ENCODE measurements at regions not wholly inside any gene's neighbourhood (a gene's known extent, or its start where the extent isn't known, plus 50 kb on each side); places are given as distances from the start of the nearest gene placed in this dataset.
A peak's percentile ranks its signal among the peaks of the same experiment; 100 is the strongest.
"Not testable (repeated sequence)": the region's sequence is repeated elsewhere in the genome, so short reads cannot be mapped to it uniquely, and the experiment has no call there.

- Mint-ChIP-seq H3K27me3 (ENCODE audit: low read depth in 3 of 3) (peaks cover 0 to 4% (median 4%) of the 10 kb centered on the region in 3 donors), H3K9me3 (no peaks in the 10 kb centered on the region), H3K4me3 (no peak overlapping the region), H3K4me1 (no peaks in the 10 kb centered on the region), H3K27ac (no peak overlapping the region), H3K36me3 (no peaks in the 10 kb centered on the region)
- DNase-seq, result no peak
Measured at GRCh38 chr5:154674029-154674428, 81.1 kb upstream of the LARP1 start.

DNA sequence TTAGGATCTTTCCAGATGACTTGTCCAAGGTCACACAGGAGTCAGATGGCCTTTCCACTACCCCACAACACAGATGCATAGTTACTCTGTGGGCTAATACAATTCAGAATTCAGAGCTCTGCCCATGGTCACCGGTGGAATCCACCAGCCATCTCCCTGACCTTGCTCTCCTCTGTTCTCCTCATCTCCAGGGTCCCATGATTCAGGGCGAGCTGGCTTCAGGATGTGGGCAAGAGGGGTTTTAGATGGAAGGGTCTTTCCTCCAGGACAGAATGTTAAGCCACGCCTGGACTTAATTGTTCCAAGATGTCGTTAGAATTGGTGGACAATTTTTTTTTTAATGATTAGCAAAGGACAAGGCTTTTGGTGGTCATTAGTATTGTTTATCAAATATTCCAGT is 81.7 kb upstream of the LARP1 start:
- Mint-ChIP-seq H3K4me1 (no peaks in the 10 kb centered on the region), H3K9me3 (no peaks in the 10 kb centered on the region), H3K4me3 (no peak overlapping the region), H3K27me3 (ENCODE audit: low read depth in 3 of 3) (peaks cover 2 to 4% (median 4%) of the 10 kb centered on the region in 3 donors), H3K36me3 (peaks cover 0 to 5% (median 0%) of the 10 kb centered on the region in 3 donors), H3K27ac (no peak overlapping the region)
- DNase-seq, result no peak

- H3K4me1 Mint-ChIP-seq; H3K4me3 Mint-ChIP-seq; H3K27me3 Mint-ChIP-seq (ENCODE audit: low read depth in 3 of 3); H3K36me3 Mint-ChIP-seq; H3K27ac Mint-ChIP-seq; DNase-seq: not testable (repeated sequence)
- peaks cover 0 to 14% (median 4%) of the 10 kb centered on the region in 6 donors for H3K9me3 Mint-ChIP-seq
Measured at GRCh38 chr5:154669913-154670312, 85.3 kb upstream of the LARP1 start.

DNA sequence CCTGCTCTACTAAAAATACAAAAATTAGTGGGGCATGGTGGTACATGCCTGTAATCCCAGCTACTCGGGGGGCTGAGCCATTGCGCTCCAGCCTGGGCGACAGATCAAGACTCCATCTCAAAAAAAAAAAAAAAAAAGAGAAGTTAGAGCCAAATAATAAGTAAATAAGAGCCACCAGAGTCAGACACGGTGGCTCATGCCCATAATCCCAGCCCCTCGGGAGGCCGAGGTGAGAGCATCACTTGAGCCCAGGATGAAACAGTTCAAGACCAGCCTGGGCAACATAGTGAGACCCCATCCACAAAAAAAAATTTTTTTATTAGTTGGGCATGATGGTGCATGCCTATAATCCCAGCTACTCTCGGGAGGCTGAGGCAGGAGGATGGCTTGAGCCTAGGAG is 85.8 kb upstream of the LARP1 start:
- Mint-ChIP-seq H3K27me3 (ENCODE audit: low read depth in 3 of 3) (peaks cover 2 to 5% (median 4%) of the 10 kb centered on the region in 3 donors), H3K27ac (no peak overlapping the region), H3K36me3 (peaks cover 0 to 10% (median 0%) of the 10 kb centered on the region in 3 donors), H3K9me3 (peaks cover 0 to 19% (median 8%) of the 10 kb centered on the region in 6 donors), H3K4me1 (no peaks in the 10 kb centered on the region), H3K4me3 (no peak overlapping the region)
- DNase-seq, result no peak

DNA sequence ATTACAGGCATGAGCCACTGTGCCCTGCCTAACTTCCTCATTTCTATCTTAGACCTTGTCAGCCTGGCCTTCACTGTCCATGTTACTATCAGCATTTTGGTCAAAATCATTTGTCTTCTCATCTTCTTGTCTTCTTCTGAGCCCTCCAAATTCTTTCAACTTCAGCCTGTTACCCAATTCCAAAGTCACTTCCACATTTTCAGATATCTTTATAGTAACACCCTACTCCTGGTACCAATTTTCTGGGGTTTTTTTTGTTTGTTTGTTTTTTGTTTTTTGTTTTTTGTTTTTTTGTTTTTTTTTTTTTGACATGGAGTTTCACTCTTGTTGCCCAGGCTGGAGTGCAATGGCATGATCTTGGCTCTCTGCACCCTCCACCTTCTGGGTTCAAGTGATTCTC is 90.3 kb upstream of the LARP1 start:
- H3K4me1 Mint-ChIP-seq, result no peaks in the 10 kb centered on the region
- DNase-seq, result no peak
- H3K27me3 Mint-ChIP-seq (ENCODE audit: low read depth in 3 of 3), result peaks cover 0 to 6% (median 2%) of the 10 kb centered on the region in 3 donors
- H3K27ac Mint-ChIP-seq, result no peak overlapping the region
- no peak overlapping the region for H3K4me3 Mint-ChIP-seq
- peaks cover 0 to 24% (median 10%) of the 10 kb centered on the region in 6 donors for H3K9me3 Mint-ChIP-seq
- peaks cover 0 to 13% (median 4%) of the 10 kb centered on the region in 3 donors for H3K36me3 Mint-ChIP-seq

DNA sequence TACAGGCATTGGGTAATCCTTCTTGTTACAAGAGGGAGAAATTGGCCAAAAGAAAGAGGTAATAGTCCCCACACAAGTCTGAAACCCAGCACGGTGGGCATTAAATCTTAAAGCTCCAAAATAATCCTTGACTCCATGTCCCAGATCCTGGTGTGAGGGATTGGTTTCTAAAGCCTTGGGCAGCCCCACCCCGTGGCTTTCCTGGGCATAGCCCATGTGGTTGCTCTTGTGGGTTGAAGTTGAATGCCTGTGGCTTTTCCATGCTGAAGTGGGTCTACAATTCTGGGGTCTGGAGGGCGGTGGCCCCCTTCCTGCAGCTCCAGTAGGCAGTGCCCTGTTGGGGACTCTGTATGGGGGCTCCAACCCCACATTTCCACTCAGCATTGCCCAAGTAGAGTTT is 91.8 kb upstream of the LARP1 start:
- Mint-ChIP-seq H3K4me1 (no peaks in the 10 kb centered on the region), H3K9me3 (peaks cover 0 to 24% (median 10%) of the 10 kb centered on the region in 6 donors), H3K36me3 (peaks cover 0 to 8% (median 4%) of the 10 kb centered on the region in 3 donors), H3K27me3 (ENCODE audit: low read depth in 3 of 3) (peaks cover 2 to 3% (median 3%) of the 10 kb centered on the region in 3 donors), H3K4me3 (no peak overlapping the region), H3K27ac (no peak overlapping the region)
- no peak for DNase-seq

- peak overlapping the region; percentile 22 to 69 (median 56) for H3K4me3 Mint-ChIP-seq
- peak overlapping the region in 5 of 6 donors; percentile 4 to 74 (median 64) for H3K27ac Mint-ChIP-seq
- no peak for DNase-seq
- peaks cover 0 to 2% (median 2%) of the 10 kb centered on the region in 3 donors for H3K27me3 Mint-ChIP-seq (ENCODE audit: low read depth in 3 of 3)
- H3K4me1 Mint-ChIP-seq, result peaks cover 12 to 14% of the 10 kb centered on the region in 2 donors
- H3K9me3 Mint-ChIP-seq, result peaks cover 0 to 2% (median 0%) of the 10 kb centered on the region in 6 donors
- H3K36me3 Mint-ChIP-seq, result no peaks in the 10 kb centered on the region
Measured at GRCh38 chr5:154654486-154655371, 100.4 kb upstream of the LARP1 start.

DNA sequence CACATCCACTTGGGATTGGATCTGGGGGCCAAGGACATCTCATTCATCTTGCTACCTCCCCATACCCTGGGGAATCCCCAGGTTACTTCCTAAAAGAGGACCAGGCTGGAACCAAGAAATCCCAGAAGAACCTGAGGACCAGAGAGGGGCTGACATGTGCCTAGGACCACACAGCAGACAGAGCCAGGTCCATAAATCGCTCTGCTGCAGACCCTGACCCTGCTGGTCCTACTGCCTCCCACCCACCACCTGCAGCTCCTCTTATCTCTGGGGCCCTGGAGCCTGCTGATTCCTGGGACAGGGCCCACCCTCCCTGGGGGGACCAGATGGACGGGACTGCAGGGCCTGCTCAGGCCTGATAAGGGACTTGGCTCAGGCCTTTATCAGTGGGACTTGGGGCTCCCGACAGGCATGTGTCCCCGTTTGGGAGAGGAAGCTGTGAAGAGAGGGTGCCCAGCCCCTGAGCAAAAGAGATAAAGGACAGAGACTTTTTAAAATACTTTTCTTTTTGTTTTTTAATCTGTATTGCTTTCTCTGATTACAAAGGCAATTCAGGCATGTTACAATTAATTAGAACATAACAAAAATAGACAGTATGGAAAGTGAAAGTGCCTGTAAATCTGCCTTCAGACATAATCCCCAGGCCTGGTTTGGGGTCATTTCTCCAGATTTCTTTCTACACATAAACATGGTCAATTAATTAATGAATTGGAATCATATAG is 101.3 kb upstream of the LARP1 start:
- no peaks in the 10 kb centered on the region for H3K36me3 Mint-ChIP-seq
- peaks cover 0 to 2% (median 0%) of the 10 kb centered on the region in 6 donors for H3K9me3 Mint-ChIP-seq
- DNase-seq, result no peak
- H3K4me1 Mint-ChIP-seq, result peaks cover 12 to 14% of the 10 kb centered on the region in 2 donors
- H3K27me3 Mint-ChIP-seq (ENCODE audit: low read depth in 3 of 3), result peaks cover 0 to 2% (median 0%) of the 10 kb centered on the region in 3 donors
- H3K4me3 Mint-ChIP-seq, result peak overlapping the region; percentile 22 to 69 (median 56)
- peak overlapping the region in 5 of 6 donors; percentile 4 to 74 (median 64) for H3K27ac Mint-ChIP-seq

- peaks cover 0 to 2% (median 2%) of the 10 kb centered on the region in 3 donors for H3K27me3 Mint-ChIP-seq (ENCODE audit: low read depth in 3 of 3)
- H3K27ac Mint-ChIP-seq, result no peak overlapping the region
- H3K4me3 Mint-ChIP-seq, result no peak overlapping the region
- no peak for DNase-seq
- peaks cover 12 to 14% of the 10 kb centered on the region in 2 donors for H3K4me1 Mint-ChIP-seq
- peaks cover 0 to 2% (median 0%) of the 10 kb centered on the region in 6 donors for H3K9me3 Mint-ChIP-seq
- no peaks in the 10 kb centered on the region for H3K36me3 Mint-ChIP-seq
Measured at GRCh38 chr5:154653418-154653763, 101.8 kb upstream of the LARP1 start.

GRCh38 chr5:154652746-154653417 is 102.3 kb upstream of the LARP1 start:
- H3K4me1 Mint-ChIP-seq, result peaks cover 13 to 17% of the 10 kb centered on the region in 2 donors
- no peaks in the 10 kb centered on the region for H3K9me3 Mint-ChIP-seq
- no peak overlapping the region for H3K27ac Mint-ChIP-seq
- no peaks in the 10 kb centered on the region for H3K36me3 Mint-ChIP-seq
- H3K27me3 Mint-ChIP-seq (ENCODE audit: low read depth in 3 of 3), result peaks cover under 1 to 2% (median 1%) of the 10 kb centered on the region in 3 donors
- H3K4me3 Mint-ChIP-seq, result no peak overlapping the region
- DNase-seq, result no peak

DNA sequence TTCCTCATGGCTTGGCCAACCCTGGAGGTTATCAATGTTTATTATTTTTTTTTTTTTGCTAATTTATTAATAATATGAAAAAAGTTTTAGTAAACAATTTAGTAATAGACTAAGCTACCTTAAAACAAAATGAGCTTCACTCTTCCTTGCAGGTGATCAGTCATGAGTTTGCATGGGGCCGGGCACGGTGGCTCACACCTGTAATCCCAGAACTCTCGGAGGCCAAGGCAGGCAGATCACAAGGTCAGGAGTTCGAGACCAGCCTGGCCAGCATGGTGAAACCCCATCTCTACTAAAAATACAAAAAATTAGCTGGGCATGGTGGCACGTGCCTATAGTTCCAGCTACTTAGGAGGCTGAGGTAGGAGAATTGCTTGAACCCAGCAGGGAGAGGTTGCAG is 103.4 kb upstream of the LARP1 start:
- H3K4me3 Mint-ChIP-seq; H3K27ac Mint-ChIP-seq; H3K27me3 Mint-ChIP-seq (ENCODE audit: low read depth in 3 of 3): not testable (repeated sequence)

GRCh38 chr5:154648706-154649105 is 106.5 kb upstream of the LARP1 start:
- DNase-seq, result no peak
- H3K27ac Mint-ChIP-seq, result no peak overlapping the region
- peaks cover 15 to 18% of the 10 kb centered on the region in 2 donors for H3K4me1 Mint-ChIP-seq
- H3K27me3 Mint-ChIP-seq (ENCODE audit: low read depth in 3 of 3), result peaks cover 2 to 8% (median 6%) of the 10 kb centered on the region in 3 donors
- H3K9me3 Mint-ChIP-seq, result no peaks in the 10 kb centered on the region
- H3K4me3 Mint-ChIP-seq, result no peak overlapping the region
- H3K36me3 Mint-ChIP-seq, result no peaks in the 10 kb centered on the region

More for the DNA sequence above, 103.4 kb upstream of the LARP1 start:
- not testable (repeated sequence) for H3K36me3 Mint-ChIP-seq, H3K9me3 Mint-ChIP-seq, DNase-seq
- H3K4me1 Mint-ChIP-seq, result peaks cover 24 to 28% of the 10 kb centered on the region in 2 donors

- DNase-seq, result no peak
- H3K4me3 Mint-ChIP-seq, result peak overlapping the region in 2 of 5 donors; percentile 88 to 89
- H3K36me3 Mint-ChIP-seq, result no peaks in the 10 kb centered on the region
- H3K27me3 Mint-ChIP-seq (ENCODE audit: low read depth in 3 of 3), result peaks cover 5 to 11% (median 6%) of the 10 kb centered on the region in 3 donors
- H3K4me1 Mint-ChIP-seq, result peaks cover 15 to 18% of the 10 kb centered on the region in 2 donors
- H3K27ac Mint-ChIP-seq, result no peak overlapping the region
- no peaks in the 10 kb centered on the region for H3K9me3 Mint-ChIP-seq
Measured at GRCh38 chr5:154648229-154648628, 106.9 kb upstream of the LARP1 start.
